Left ventricle myocardium inferior (tissue), 1 donor: ENCODE measurements at regions not wholly inside any gene's neighbourhood (a gene's known extent, or its start where the extent isn't known, plus 50 kb on each side); places are given as distances from the start of the nearest gene placed in this dataset.
"Not testable (repeated sequence)": the region's sequence is repeated elsewhere in the genome, so short reads cannot be mapped to it uniquely, and the experiment has no call there.

Experiments used
- DNase-seq: peaks from one replicate; pipeline ENCODE4 v3.0.0-alpha.2; 2020
- H3K27ac ChIP-seq: fragments of 200-600 bp; replicated peaks from 2 replicates; pipeline ENCODE4 v1.8.0; 2021
- H3K27me3 ChIP-seq: fragments of 200-600 bp; 2 replicates; pipeline ENCODE4 v1.8.0; 2021; ENCODE audit warnings: low read depth
- H3K36me3 ChIP-seq: fragments of 200-600 bp; 2 replicates; pipeline ENCODE4 v1.8.0; 2021
- H3K4me1 ChIP-seq: fragments of 200-600 bp; 2 replicates; pipeline ENCODE4 v1.8.0; 2021
- H3K4me3 ChIP-seq: fragments of 200-600 bp; 2 replicates; pipeline ENCODE4 v1.8.0; 2021; ENCODE audit warnings: mild to moderate bottlenecking, moderate library complexity
- H3K9me3 ChIP-seq: fragments of 200-600 bp; replicated peaks from 2 replicates; pipeline ENCODE4 v1.8.0; 2021
- CTCF ChIP-seq: fragments of 200-600 bp; IDR thresholded peaks from 2 replicates; pipeline ENCODE4 v1.8.0; 2021; ENCODE audit warnings: antibody characterized with exemption, mild to moderate bottlenecking, borderline replicate concordance
- intact Hi-C: fragments of 100-400 bp; cut with micrococcal nuclease; formaldehyde crosslinking; loops from one replicate; pipeline ENCODE4 v1.11.0; 2022
- donor health status: DM: no; HTN: yes; CAD: no; lungs with severe emphysema.

- H3K4me1 ChIP-seq = peaks cover 10% of the 10 kb centered on the region
- no peak for DNase-seq
- H3K36me3 ChIP-seq = no peaks in the 10 kb centered on the region
- intact Hi-C loops = no loop called here
- TF ChIP-seq CTCF = no peak
- no peaks in the 10 kb centered on the region for H3K9me3 ChIP-seq
- H3K4me3 ChIP-seq = no peak overlapping the region
- peak overlapping the region; percentile 1 for H3K27ac ChIP-seq
- no peaks in the 10 kb centered on the region for H3K27me3 ChIP-seq
Measured at GRCh38 chr5:67548520-67549295, 352.1 kb upstream of the CD180 start.

GRCh38 chr5:67547682-67548081 lies 351.1 kb upstream of the CD180 start:
- intact Hi-C loops = no loop called here
- no peak for DNase-seq
- H3K27me3 ChIP-seq = no peaks in the 10 kb centered on the region
- H3K4me3 ChIP-seq = no peak overlapping the region
- no peak overlapping the region for H3K27ac ChIP-seq
- TF ChIP-seq CTCF = no peak
- H3K36me3 ChIP-seq = no peaks in the 10 kb centered on the region
- H3K4me1 ChIP-seq = peaks cover 10% of the 10 kb centered on the region
- H3K9me3 ChIP-seq = no peaks in the 10 kb centered on the region

- intact Hi-C loops, H3K27ac ChIP-seq, DNase-seq, H3K36me3 ChIP-seq, H3K4me1 ChIP-seq, H3K27me3 ChIP-seq, H3K9me3 ChIP-seq, H3K4me3 ChIP-seq: not testable (repeated sequence)
Measured at GRCh38 chr5:67544942-67545341, 348.3 kb upstream of the CD180 start.

DNA sequence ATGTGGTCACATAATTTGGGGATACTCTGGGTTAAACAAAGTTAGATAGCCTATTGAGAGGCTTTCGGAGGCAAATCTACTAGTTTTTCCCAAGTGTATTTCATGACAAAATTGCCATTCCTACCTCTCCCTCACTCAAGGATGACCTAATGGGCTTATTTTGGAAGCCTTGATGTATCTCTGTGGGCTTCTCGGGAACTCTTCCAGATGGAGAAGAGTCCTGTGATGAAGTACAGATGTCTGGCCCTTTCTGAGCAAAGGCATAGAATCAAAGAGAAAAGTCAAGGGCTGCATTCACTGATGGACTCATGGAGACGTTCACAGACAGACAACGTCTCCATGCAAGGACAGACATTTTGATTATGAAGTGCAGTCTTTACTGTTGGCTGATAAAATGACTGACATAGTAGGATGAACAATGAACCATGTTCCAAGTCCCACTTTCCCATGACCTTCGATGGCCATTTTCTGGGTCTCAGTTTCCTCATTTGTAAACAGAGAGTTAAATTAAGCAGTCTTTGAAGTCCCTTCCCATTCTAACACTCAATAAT lies 347.2 kb upstream of the CD180 start:
- H3K27ac ChIP-seq = no peak overlapping the region
- H3K36me3 ChIP-seq = no peaks in the 10 kb centered on the region
- DNase-seq = no peak
- intact Hi-C loops = no loop called here
- no peak for TF ChIP-seq CTCF
- no peaks in the 10 kb centered on the region for H3K9me3 ChIP-seq
- peaks cover 8% of the 10 kb centered on the region for H3K4me1 ChIP-seq
- no peaks in the 10 kb centered on the region for H3K27me3 ChIP-seq
- H3K4me3 ChIP-seq = no peak overlapping the region

- no peaks in the 10 kb centered on the region for H3K27me3 ChIP-seq
- no peak for DNase-seq
- H3K4me1 ChIP-seq = peaks cover 12% of the 10 kb centered on the region
- no peaks in the 10 kb centered on the region for H3K36me3 ChIP-seq
- TF ChIP-seq CTCF = no peak
- H3K4me3 ChIP-seq = no peak overlapping the region
- no peaks in the 10 kb centered on the region for H3K9me3 ChIP-seq
- no peak overlapping the region for H3K27ac ChIP-seq
- intact Hi-C loops = no loop called here
Measured at GRCh38 chr5:67542479-67542878, 345.9 kb upstream of the CD180 start.

DNA sequence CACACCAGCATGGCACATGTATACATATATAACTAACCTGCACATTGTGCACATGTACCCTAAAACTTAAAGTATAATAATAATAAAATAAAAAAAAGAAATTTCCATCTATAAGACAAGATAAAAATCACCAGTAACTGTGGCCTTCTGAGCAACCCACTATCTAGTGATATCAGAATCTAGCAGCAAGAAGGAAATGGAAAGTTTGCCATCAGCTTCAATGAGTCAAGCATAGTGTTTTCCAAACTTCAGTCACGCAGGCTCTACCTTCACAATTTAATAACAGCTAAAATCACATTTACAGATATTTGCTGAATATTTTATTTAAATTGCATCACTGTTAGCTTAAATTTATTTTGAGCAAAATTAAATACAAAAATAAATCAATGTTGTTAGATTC lies 345.3 kb upstream of the CD180 start:
- H3K4me3 ChIP-seq = no peak overlapping the region
- no peaks in the 10 kb centered on the region for H3K9me3 ChIP-seq
- no peaks in the 10 kb centered on the region for H3K36me3 ChIP-seq
- no peak overlapping the region for H3K27ac ChIP-seq
- H3K4me1 ChIP-seq = peaks cover 18% of the 10 kb centered on the region
- no peak for DNase-seq
- no peaks in the 10 kb centered on the region for H3K27me3 ChIP-seq
- TF ChIP-seq CTCF = no peak
- intact Hi-C loops = no loop called here
